GM12865 (cell line): ENCODE measurements at regions not wholly inside any gene's neighbourhood (a gene's known extent, or its start where the extent isn't known, plus 50 kb on each side); places are given as distances from the start of the nearest gene placed in this dataset.

Source experiments
- DNase-seq: peaks from one replicate; pipeline ENCODE4 v3.0.0; 2010; ENCODE audit warnings: low read depth
- H3K4me3 ChIP-seq: 2 replicates; pipeline ENCODE4 v1.5.1; 2011; ENCODE audit warnings: mild to moderate bottlenecking, low read depth, low read length, control low read depth
- TF ChIP-seq, protein P1 (sequence below): IDR thresholded peaks from 2 replicates; pipeline ENCODE4 v1.5.1; 2011; ENCODE audit warnings: low read length, control low read depth, low read depth, inconsistent platforms; ENCODE audit not compliant: insufficient read depth; ENCODE audit errors: missing control alignments

DNA sequence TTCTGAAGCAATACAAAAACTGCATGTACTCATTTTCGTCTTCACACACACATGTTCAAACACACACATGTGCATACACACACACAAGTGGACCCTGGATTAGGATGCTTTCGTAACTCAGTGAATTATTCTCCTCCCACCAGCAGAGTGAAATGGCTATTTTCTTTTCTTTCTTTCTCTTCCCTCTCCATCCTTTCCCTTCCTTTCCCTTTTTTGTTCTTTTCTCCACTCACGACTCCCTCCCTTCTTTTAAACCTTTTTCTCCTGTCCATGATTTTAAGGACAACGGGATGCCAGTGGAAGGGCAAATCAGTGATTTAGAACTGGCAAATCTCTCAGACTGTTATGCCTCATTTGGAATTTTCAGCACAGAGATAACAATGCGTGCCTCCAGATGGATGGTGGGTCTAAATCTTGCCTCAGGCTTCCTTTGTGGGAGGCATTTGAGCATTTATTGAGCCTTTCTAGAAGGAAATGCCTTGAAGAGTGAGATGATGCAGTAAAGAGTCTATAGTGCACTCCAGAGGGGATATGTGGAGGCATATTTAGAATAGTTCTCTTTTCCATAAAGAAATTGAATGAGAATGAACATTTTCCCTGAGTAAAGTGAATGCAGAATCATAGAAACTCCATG lies 130.4 kb upstream of the SLC7A14 start:
- no peak overlapping the region for H3K4me3 ChIP-seq
- TF ChIP-seq, protein P1, sequence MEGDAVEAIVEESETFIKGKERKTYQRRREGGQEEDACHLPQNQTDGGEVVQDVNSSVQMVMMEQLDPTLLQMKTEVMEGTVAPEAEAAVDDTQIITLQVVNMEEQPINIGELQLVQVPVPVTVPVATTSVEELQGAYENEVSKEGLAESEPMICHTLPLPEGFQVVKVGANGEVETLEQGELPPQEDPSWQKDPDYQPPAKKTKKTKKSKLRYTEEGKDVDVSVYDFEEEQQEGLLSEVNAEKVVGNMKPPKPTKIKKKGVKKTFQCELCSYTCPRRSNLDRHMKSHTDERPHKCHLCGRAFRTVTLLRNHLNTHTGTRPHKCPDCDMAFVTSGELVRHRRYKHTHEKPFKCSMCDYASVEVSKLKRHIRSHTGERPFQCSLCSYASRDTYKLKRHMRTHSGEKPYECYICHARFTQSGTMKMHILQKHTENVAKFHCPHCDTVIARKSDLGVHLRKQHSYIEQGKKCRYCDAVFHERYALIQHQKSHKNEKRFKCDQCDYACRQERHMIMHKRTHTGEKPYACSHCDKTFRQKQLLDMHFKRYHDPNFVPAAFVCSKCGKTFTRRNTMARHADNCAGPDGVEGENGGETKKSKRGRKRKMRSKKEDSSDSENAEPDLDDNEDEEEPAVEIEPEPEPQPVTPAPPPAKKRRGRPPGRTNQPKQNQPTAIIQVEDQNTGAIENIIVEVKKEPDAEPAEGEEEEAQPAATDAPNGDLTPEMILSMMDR, result no peak

GRCh38 chr3:170714562-170715535 lies 129.0 kb upstream of the SLC7A14 start:
- TF ChIP-seq, protein P1, result no peak
- no peak overlapping the region for H3K4me3 ChIP-seq
- no peak for DNase-seq

More for the DNA sequence above, 130.4 kb upstream of the SLC7A14 start:
- no peak for DNase-seq

- no peak for DNase-seq
- TF ChIP-seq, protein P1, result no peak
- H3K4me3 ChIP-seq, result no peak overlapping the region
Observed at GRCh38 chr3:170714122-170714521, 128.2 kb upstream of the SLC7A14 start.

DNA sequence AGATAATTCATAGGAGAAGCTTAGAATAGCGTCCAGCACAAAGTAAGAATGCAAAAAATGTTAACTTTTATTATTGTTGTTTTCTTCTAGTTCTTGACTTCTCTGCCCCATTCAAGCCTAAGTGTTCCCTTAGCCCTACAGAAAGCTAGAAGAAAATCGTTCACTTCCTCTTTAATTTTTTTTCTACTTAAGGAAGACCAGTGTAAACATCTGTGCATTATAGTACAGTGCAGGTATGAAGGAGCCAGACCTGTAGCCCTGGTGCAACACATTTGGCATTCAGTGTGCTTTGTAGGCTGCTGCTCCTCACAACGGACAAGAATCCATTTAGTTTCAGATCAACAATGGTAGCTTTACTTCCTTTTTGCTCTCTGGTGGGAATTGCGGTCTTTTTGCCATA lies 127.8 kb upstream of the SLC7A14 start:
- TF ChIP-seq, protein P1, result no peak
- no peak for DNase-seq
- no peak overlapping the region for H3K4me3 ChIP-seq

DNA sequence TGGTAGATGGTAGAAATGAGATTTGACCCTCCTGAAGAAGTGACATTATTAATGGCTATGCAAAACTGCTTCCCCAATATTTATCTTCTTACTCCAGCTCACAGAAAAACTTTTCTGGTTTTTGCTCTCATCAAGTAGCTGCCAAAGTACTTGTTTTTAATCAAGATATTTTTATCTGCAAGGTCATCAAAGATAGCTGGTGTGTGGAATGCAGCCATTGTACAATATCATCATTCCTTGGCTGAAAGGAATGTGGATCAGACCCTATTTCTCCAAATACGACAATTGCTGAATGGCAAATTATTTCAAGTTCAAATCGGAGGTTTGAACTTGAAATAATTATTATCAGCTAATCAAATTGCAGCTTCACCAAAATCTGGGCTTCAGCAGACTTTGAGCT lies 126.9 kb upstream of the SLC7A14 start:
- no peak for DNase-seq
- TF ChIP-seq, protein P1, result no peak

DNA sequence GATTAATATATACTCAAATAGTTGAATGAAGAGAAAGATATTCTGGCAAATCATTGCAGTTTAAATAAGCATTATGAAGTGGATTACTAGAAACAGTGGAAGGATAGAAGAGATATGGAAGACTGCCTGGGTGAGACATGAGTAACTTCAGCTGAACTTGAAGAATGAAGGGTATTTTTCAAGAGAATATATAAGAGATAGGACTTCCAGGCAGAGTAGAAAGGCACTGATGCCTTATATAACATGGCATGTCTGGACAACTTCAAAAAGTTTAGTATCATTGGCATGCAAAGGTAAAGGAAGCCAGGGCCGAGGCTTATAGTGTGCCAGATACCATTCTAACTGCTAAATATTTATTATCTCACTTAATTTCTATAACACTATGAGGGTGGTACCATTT lies 126.5 kb upstream of the SLC7A14 start:
- no peak overlapping the region for H3K4me3 ChIP-seq
- TF ChIP-seq, protein P1, result no peak
- no peak for DNase-seq

More for the DNA sequence above, 126.9 kb upstream of the SLC7A14 start:
- H3K4me3 ChIP-seq, result no peak overlapping the region
